Lung (tissue), 11 donors: ENCODE measurements at regions not wholly inside any gene's neighbourhood (a gene's known extent, or its start where the extent isn't known, plus 50 kb on each side); places are given as distances from the start of the nearest gene placed in this dataset.

ENCODE experiments used
- ATAC-seq: fragments of 200-7000 bp; cut with Tn5 transposase; one replicate; pipeline ENCODE4 v1.9.1; 2020; ENCODE audit warnings: moderate number of reproducible peaks; ENCODE audit not compliant: insufficient read depth, low FRiP score
- DNase-seq, 3 donors: peaks; one replicate each; pipeline ENCODE4 v3.0.0-alpha.2; 2013 to 2017
- H3K27ac ChIP-seq, 2 donors: one replicate each; pipeline ENCODE4 v1.5.1; 2013; ENCODE audit warnings: mild to moderate bottlenecking in 2 of 2, moderate library complexity in 2 of 2, control low read depth in 1 of 2, inconsistent platforms in 1 of 2, low read depth in 1 of 2, low read length in 1 of 2
- H3K27me3 ChIP-seq, 3 donors: one replicate each; pipeline ENCODE4 v1.5.1; 2013; ENCODE audit warnings: low read length in 2 of 3; ENCODE audit not compliant: control insufficient read depth in 3 of 3, insufficient read depth in 3 of 3
- H3K36me3 ChIP-seq, 4 donors: one replicate each; pipeline ENCODE4 v1.5.1; 2013; ENCODE audit warnings: low read length in 4 of 4, mild to moderate bottlenecking in 1 of 4, moderate library complexity in 1 of 4; ENCODE audit not compliant: control insufficient read depth in 4 of 4, insufficient read depth in 4 of 4
- H3K4me1 ChIP-seq, 5 donors: one replicate each; pipeline ENCODE4 v1.5.1; 2013; ENCODE audit warnings: low read length in 5 of 5, mild to moderate bottlenecking in 2 of 5, moderate library complexity in 1 of 5; ENCODE audit not compliant: control insufficient read depth in 5 of 5, insufficient read depth in 5 of 5
- H3K4me3 ChIP-seq: one replicate; pipeline ENCODE4 v1.5.1; 2013; ENCODE audit warnings: mild to moderate bottlenecking, control low read depth, moderate library complexity
- H3K9ac ChIP-seq, 2 donors: one replicate each; pipeline ENCODE4 v1.5.1; 2013; ENCODE audit warnings: low read length in 2 of 2, control low read depth in 1 of 2; ENCODE audit not compliant: insufficient read depth in 1 of 2
- H3K9me3 ChIP-seq, 4 donors: one replicate each; pipeline ENCODE4 v1.5.1; 2013; ENCODE audit warnings: low read length in 3 of 4, mild to moderate bottlenecking in 1 of 4, moderate library complexity in 1 of 4; ENCODE audit not compliant: control insufficient read depth in 4 of 4, insufficient read depth in 3 of 4
- WGBS, 2 donors: extraction: QIAGEN DNeasy Blood & Tissue Kit; methylation state at CpG; one replicate each; pipeline ENCODE4 v1.1.7; 2013; 5-methylcytosine and 5-hydroxymethylcytosine counted together
- TF ChIP-seq, protein P1 (sequence below): IDR thresholded peaks from 2 replicates; pipeline ENCODE4 v1.5.1; 2012; ENCODE audit warnings: mild to moderate bottlenecking; ENCODE audit errors: control extremely low read depth, extremely low read depth
- donor health status: control.
- donor health status: control.
- donor health status: Bipolar disorder and iron deficiency.
- donor health status: healthy.
- donor health status: DM: yes; HTN: yes; CAD: no.

DNA sequence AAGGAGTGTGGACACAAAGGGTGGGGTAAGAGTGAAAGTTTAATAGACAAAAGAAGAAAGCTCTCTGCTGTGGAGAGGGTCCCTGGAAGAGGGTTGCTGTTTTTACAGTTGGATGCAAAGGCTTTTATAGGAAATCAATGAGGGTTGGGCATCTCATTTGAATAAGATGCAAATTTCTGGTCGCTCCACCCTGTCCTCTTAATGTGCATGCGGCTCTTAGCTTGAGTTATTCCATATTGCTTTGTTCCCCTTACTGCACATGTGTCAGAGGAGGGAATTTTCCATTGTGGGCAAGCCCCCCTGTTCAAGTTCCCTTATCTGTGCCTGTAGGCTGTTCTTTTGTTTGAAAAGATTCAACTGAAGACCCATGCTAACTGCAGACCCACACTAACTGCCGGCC, 326.5 kb downstream of the BCL11A start:
- no peak for ATAC-seq
- H3K9me3 ChIP-seq = no peaks in the 10 kb centered on the region
- H3K27me3 ChIP-seq = no peaks in the 10 kb centered on the region
- H3K4me1 ChIP-seq = no peaks in the 10 kb centered on the region
- no peak for DNase-seq
- 93% methylated on average over 3 of the region's 3 CpGs for WGBS, 2 donors
- no peaks in the 10 kb centered on the region for H3K36me3 ChIP-seq
- H3K9ac ChIP-seq = no peak overlapping the region
- TF ChIP-seq, protein P1, sequence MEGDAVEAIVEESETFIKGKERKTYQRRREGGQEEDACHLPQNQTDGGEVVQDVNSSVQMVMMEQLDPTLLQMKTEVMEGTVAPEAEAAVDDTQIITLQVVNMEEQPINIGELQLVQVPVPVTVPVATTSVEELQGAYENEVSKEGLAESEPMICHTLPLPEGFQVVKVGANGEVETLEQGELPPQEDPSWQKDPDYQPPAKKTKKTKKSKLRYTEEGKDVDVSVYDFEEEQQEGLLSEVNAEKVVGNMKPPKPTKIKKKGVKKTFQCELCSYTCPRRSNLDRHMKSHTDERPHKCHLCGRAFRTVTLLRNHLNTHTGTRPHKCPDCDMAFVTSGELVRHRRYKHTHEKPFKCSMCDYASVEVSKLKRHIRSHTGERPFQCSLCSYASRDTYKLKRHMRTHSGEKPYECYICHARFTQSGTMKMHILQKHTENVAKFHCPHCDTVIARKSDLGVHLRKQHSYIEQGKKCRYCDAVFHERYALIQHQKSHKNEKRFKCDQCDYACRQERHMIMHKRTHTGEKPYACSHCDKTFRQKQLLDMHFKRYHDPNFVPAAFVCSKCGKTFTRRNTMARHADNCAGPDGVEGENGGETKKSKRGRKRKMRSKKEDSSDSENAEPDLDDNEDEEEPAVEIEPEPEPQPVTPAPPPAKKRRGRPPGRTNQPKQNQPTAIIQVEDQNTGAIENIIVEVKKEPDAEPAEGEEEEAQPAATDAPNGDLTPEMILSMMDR = no peak
- no peak overlapping the region for H3K27ac ChIP-seq
- H3K4me3 ChIP-seq = no peak overlapping the region

DNA sequence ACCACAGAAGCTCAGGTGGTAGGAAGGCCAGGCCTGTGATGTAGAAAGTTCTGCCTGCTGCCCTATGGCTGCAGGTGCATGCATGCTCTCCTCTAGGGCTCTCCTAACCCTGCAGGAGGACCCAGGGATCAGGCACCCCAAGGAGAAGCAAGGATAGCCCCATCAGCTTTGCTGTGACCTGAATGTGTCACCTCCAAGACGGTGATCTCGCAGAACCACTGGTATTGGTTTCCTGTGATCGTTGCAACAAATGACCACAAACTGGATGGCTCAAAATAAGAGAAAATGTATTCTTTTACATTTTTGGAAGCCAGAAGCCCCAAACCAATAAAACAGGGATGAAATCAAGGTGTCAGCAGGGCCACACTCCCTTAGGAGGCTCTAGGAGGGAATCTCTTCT, 327.3 kb downstream of the BCL11A start:
- Histone ChIP-seq H3K27ac (no peak overlapping the region), H3K9ac (no peak overlapping the region), H3K9me3 (no peaks in the 10 kb centered on the region), H3K36me3 (no peaks in the 10 kb centered on the region), H3K4me1 (no peaks in the 10 kb centered on the region), H3K27me3 (no peaks in the 10 kb centered on the region), H3K4me3 (no peak overlapping the region)
- TF ChIP-seq, protein P1 = no peak
- 32 to 68% methylated on average over 3 of the region's 3 CpGs for WGBS, 2 donors
- no peak for ATAC-seq
- DNase-seq = no peak

DNA sequence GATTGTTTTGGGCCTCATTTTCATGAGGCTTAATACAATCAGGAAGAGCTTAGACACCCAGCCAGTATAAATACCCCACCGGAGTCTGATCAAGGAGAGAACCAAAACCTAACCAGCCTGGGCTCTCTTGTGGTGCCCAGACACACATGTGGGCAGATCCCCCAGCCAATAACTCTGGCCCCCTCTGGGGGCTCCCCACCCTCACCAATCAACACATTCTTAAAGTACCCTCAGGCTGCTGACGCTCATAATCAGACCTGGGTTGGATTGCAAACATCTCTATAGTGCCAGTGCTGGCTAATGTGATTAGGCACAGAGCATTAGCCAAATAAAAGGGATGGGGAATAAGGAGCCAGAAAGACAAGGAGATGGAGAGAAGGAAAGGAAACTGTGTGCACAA, 329.6 kb downstream of the BCL11A start:
- H3K27me3 ChIP-seq = no peaks in the 10 kb centered on the region
- DNase-seq (no peak), ATAC-seq (no peak)
- WGBS, 2 donors = 66 to 93% methylated on average over 2 of the region's 2 CpGs
- no peak overlapping the region for H3K4me3 ChIP-seq
- TF ChIP-seq, protein P1 = no peak
- H3K9me3 ChIP-seq = no peaks in the 10 kb centered on the region
- no peaks in the 10 kb centered on the region for H3K36me3 ChIP-seq
- H3K4me1 ChIP-seq = no peaks in the 10 kb centered on the region
- no peak overlapping the region for H3K27ac ChIP-seq
- H3K9ac ChIP-seq = no peak overlapping the region

DNA sequence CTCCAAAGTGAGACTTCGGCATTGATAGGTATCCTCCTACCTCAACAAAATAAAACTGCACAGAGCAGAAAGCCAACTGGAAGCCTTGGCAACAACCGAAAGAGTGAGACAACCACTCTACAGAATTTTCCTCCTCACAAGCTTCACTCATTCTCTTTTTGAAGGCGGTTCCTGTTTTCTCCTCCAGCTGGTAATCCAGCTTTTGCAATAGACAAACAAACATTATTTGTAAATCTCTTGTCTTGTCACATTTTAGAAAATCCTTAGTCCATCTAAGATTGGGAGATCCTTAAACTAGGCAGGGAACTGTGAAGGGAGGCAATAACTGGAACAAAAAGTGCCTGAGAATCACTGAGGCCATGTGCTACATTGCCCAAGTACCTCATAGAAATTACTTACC, 332.4 kb downstream of the BCL11A start:
- TF ChIP-seq, protein P1 = no peak
- DNase-seq (no peak), ATAC-seq (no peak)
- Histone ChIP-seq H3K27me3 (no peaks in the 10 kb centered on the region), H3K9me3 (no peaks in the 10 kb centered on the region), H3K4me1 (peaks cover 0 to 2% (median 0%) of the 10 kb centered on the region in 5 donors), H3K9ac (no peak overlapping the region), H3K4me3 (no peak overlapping the region), H3K27ac (no peak overlapping the region), H3K36me3 (no peaks in the 10 kb centered on the region)
- 89 to 96% methylated on average over 3 of the region's 3 CpGs for WGBS, 2 donors
